HFFc6 (cell line): ENCODE measurements at regions not wholly inside any gene's neighbourhood (a gene's known extent, or its start where the extent isn't known, plus 50 kb on each side); places are given as distances from the start of the nearest gene placed in this dataset.

ENCODE experiments used
- DNase-seq: peaks from one replicate; pipeline ENCODE4 v3.0.0-alpha.2; 2018
- H3K27ac Mint-ChIP-seq: 2 replicates; pipeline ENCODE4 v1.8.0; 2020; ENCODE audit warnings: mild to moderate bottlenecking, mixed read lengths
- H3K27me3 Mint-ChIP-seq: 2 replicates; pipeline ENCODE4 v1.8.0; 2021; ENCODE audit warnings: mild to moderate bottlenecking, moderate library complexity, mixed read lengths; ENCODE audit not compliant: insufficient read depth
- H3K36me3 Mint-ChIP-seq: 2 replicates; pipeline ENCODE4 v1.8.0; 2021; ENCODE audit warnings: low read depth, mixed read lengths
- H3K4me1 Mint-ChIP-seq: 2 replicates; pipeline ENCODE4 v1.8.0; 2020; ENCODE audit warnings: low read depth, mixed read lengths
- H3K4me3 Mint-ChIP-seq: 2 replicates; pipeline ENCODE4 v1.8.0; 2020; ENCODE audit warnings: mild to moderate bottlenecking, moderate library complexity, mixed read lengths
- H3K9me3 Mint-ChIP-seq: 2 replicates; pipeline ENCODE4 v1.8.0; 2020; ENCODE audit warnings: mild to moderate bottlenecking, mixed read lengths
- TF ChIP-seq, protein P1 (sequence below): fragments of 200-600 bp; sonication (generic); IDR thresholded peaks from 2 replicates; pipeline ENCODE4 v1.5.0; 2021; ENCODE audit warnings: antibody characterized with exemption, mild to moderate bottlenecking

DNA sequence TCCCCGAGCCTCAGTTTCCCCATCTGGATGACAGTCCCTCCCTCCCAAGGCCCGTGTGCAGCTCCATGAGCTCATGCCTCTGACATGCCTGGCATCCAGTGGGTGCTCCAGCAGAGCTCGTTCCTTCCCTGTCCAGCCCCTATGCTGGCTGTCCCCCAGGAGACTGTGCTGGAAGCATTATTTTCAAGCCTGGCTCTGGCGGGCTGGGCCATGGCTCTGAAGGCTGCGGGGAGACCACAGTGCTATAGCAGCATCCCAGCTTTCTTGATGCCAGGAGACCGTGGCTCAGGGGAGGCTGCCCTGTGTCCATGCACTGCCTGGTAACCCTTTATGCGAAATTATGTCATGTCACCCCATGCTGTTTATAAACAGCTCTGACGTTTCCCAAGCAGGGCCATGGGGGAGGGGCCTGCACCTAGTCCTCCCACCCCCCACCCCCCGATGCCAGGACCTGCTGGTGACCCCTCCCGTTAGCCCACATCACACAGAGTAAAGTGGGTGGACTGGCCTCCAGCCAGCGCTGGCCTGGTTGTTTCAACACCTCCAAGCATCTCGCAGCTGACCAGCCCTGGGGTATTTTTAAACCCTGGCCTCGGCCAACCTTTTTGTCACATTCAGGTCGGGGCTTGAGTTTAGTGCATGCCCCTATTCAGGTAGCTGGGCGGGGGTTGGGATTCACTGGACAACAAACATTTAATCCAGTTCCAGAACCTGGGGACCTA lies 105.9 kb upstream of the ZNF716 start:
- DNase-seq, result no peak
- TF ChIP-seq, protein P1, sequence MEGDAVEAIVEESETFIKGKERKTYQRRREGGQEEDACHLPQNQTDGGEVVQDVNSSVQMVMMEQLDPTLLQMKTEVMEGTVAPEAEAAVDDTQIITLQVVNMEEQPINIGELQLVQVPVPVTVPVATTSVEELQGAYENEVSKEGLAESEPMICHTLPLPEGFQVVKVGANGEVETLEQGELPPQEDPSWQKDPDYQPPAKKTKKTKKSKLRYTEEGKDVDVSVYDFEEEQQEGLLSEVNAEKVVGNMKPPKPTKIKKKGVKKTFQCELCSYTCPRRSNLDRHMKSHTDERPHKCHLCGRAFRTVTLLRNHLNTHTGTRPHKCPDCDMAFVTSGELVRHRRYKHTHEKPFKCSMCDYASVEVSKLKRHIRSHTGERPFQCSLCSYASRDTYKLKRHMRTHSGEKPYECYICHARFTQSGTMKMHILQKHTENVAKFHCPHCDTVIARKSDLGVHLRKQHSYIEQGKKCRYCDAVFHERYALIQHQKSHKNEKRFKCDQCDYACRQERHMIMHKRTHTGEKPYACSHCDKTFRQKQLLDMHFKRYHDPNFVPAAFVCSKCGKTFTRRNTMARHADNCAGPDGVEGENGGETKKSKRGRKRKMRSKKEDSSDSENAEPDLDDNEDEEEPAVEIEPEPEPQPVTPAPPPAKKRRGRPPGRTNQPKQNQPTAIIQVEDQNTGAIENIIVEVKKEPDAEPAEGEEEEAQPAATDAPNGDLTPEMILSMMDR, result no peak
- H3K27ac Mint-ChIP-seq, result no peak overlapping the region
- peaks cover 49% of the 10 kb centered on the region for H3K9me3 Mint-ChIP-seq
- H3K27me3 Mint-ChIP-seq, result peaks cover 2% of the 10 kb centered on the region; the same call in 1 of the 2 replicates
- H3K36me3 Mint-ChIP-seq, result peaks cover 26% of the 10 kb centered on the region
- no peak overlapping the region for H3K4me3 Mint-ChIP-seq
- H3K4me1 Mint-ChIP-seq, result no peaks in the 10 kb centered on the region

DNA sequence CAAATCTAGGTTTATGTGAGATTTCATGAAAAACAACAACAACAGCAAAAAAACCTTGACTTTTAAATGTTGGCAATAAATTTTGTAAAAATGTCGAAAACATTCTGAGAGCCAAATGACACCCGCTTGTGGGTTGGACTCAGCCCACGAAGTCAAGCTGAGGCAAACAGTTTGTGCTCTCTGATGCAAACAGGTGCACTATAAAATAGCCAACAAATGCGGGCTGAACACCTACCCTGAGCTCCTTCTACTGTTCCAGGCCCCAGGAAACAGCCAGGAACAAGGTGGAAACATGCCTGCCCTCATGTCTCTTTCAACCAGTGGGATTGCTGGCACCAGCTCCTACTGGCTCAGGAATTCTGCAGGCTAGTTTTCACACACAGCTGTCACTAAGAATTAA lies 105.0 kb upstream of the ZNF716 start:
- H3K9me3 Mint-ChIP-seq, result peaks cover 54% of the 10 kb centered on the region
- H3K27ac Mint-ChIP-seq, result no peak overlapping the region
- peaks cover 2% of the 10 kb centered on the region; the same call in 1 of the 2 replicates for H3K27me3 Mint-ChIP-seq
- no peak for DNase-seq
- no peak overlapping the region for H3K4me3 Mint-ChIP-seq
- peaks cover 30% of the 10 kb centered on the region for H3K36me3 Mint-ChIP-seq
- H3K4me1 Mint-ChIP-seq, result no peaks in the 10 kb centered on the region
- TF ChIP-seq, protein P1, result no peak

DNA sequence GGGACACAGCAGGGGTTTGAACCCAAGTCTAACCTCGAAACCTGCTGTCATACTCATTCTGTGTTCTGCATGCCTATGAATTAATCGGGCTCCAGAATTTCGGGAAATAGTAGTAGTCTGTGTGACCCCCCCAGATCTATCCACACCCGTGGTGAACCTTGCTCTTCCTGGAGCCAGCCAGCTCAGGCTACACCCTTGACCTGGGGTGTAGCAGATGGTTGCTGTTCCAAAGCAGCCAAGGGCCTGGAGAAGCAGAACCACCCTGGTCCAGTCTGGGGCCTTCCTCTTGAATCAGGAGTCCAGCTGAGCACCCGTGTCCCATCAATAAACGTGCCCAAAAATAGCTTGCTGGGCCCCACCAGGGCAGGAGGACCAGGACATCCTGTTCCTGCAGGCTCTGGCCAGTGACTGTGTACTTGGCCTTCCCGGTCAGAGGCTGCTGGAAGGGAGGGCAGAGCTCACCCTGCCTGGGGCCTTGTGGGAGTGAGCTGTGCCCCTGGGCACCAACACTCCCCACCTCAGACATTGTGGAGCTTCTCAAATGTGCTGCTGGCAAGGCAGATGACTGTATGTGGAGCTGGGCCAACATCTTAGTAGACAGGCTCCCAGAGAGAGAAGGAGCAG lies 101.2 kb upstream of the ZNF716 start:
- no peak for DNase-seq
- Mint-ChIP-seq H3K27me3 (no peaks in the 10 kb centered on the region), H3K4me3 (no peak overlapping the region), H3K27ac (no peak overlapping the region), H3K36me3 (peaks cover 20% of the 10 kb centered on the region), H3K9me3 (peaks cover 73% of the 10 kb centered on the region), H3K4me1 (no peaks in the 10 kb centered on the region)
- TF ChIP-seq, protein P1, result no peak

DNA sequence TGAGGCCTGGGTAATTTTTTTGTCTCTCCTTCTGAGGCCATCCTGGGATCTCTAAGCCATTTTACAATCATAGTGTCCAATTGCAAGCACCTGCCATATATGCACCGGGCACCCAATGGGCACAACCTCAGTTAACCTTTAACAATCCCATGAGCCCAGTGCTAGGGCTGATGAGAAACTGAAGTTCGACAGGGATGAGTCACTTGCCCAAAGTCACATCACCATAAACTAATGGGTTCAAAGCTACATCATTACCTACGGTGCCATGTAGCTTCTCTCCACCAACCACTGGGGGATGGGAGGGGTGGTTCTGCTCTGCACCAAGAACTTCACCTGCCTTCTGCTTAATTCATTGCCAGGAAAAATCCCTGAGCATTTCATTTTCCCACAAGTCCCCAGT lies 95.8 kb upstream of the ZNF716 start:
- Mint-ChIP-seq H3K27ac (no peak overlapping the region), H3K27me3 (peaks cover 2% of the 10 kb centered on the region), H3K36me3 (peaks cover 15% of the 10 kb centered on the region), H3K9me3 (peaks cover 78% of the 10 kb centered on the region), H3K4me3 (no peak overlapping the region), H3K4me1 (no peaks in the 10 kb centered on the region)
- TF ChIP-seq, protein P1, result no peak
- no peak for DNase-seq

DNA sequence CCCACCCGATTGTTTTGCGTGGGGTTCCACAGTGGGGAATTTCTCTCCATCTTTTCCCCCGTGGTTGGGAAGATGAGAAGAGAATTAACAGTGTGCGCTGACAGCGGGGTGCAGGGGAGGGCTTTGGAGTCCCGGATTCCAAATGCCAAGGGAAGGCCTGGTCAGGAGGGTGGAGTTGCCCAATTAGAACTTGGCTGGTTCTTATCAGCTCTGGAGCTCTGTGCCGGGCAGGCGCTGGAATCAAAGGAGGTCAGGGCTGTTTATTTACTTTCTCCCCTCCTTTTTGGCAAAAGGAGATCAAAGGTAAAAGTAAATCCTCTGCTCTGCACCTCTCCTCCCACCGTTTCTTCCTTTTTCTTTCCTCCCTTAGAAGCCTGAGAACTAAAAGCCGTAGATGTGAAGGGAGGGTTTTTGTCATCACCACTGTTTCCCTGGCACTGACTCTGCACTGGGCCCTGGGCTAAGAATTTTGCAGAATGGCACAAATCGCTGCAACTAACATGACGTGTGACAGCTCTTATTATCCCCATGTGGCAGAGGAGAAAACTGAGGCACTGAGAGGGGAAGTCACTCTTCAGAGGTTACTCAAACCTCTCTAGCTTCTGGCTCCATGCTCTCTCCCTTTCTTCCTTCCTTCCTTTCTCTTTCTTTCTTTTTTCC lies 95.2 kb upstream of the ZNF716 start:
- no peak for DNase-seq
- TF ChIP-seq, protein P1, result no peak
- peaks cover 17% of the 10 kb centered on the region for H3K36me3 Mint-ChIP-seq
- no peaks in the 10 kb centered on the region for H3K4me1 Mint-ChIP-seq
- H3K4me3 Mint-ChIP-seq, result no peak overlapping the region
- no peak overlapping the region for H3K27ac Mint-ChIP-seq
- peaks cover 3% of the 10 kb centered on the region for H3K27me3 Mint-ChIP-seq
- peaks cover 78% of the 10 kb centered on the region for H3K9me3 Mint-ChIP-seq
